ENCODE measurements at regions not wholly inside any gene's neighbourhood (a gene's known extent, or its start where the extent isn't known, plus 50 kb on each side); places are given as distances from the start of the nearest gene placed in this dataset.

- no peak for TF ChIP-seq CTCF (IDR thresholded peaks at IDR 0.05)
- no peak for TF ChIP-seq POLR2A (IDR thresholded peaks at IDR 0.05)
Observed at GRCh38 chr4:134708026-134708425, 506.4 kb upstream of the PABPC4L start.
